ENCODE measurements at regions not wholly inside any gene's neighbourhood (a gene's known extent, or its start where the extent isn't known, plus 50 kb on each side); places are given as distances from the start of the nearest gene placed in this dataset.

- H3K4me3 ChIP-seq (ENCODE audit: low read depth, low read length), result no peak overlapping the region
- H2AFZ ChIP-seq, result no peak overlapping the region
- H3K79me2 ChIP-seq, result no peaks in the 10 kb centered on the region
- H3K27ac ChIP-seq, result no peak overlapping the region
- TF ChIP-seq CTCF (IDR thresholded peaks at IDR 0.05), result no peak
- H3K36me3 ChIP-seq (ENCODE audit: control insufficient read depth, insufficient read depth, low read length), result no peaks in the 10 kb centered on the region
- H3K4me1 ChIP-seq, result no peaks in the 10 kb centered on the region
- no peaks in the 10 kb centered on the region for H3K27me3 ChIP-seq (ENCODE audit: control insufficient read depth, insufficient read depth, low read length)
- no peak overlapping the region for H3K9ac ChIP-seq
- H3K9me3 ChIP-seq (ENCODE audit: control insufficient read depth, low read length), result no peaks in the 10 kb centered on the region
- no peak overlapping the region for H3K4me2 ChIP-seq (ENCODE audit: low read length)
These were observed 238.8 kb upstream of the PCDH20 start for GRCh38 chr13:61654481-61654880.

GRCh38 chr13:61648547-61648946 is 232.9 kb upstream of the PCDH20 start:
- no peaks in the 10 kb centered on the region for H3K4me1 ChIP-seq
- H3K9me3 ChIP-seq (ENCODE audit: control insufficient read depth, low read length), result no peaks in the 10 kb centered on the region
- no peaks in the 10 kb centered on the region for H3K36me3 ChIP-seq (ENCODE audit: control insufficient read depth, insufficient read depth, low read length)
- no peak for TF ChIP-seq CTCF (IDR thresholded peaks at IDR 0.05)
- no peak overlapping the region for H3K9ac ChIP-seq
- no peak overlapping the region for H3K4me2 ChIP-seq (ENCODE audit: low read length)
- H3K79me2 ChIP-seq, result no peaks in the 10 kb centered on the region
- no peak overlapping the region for H3K4me3 ChIP-seq (ENCODE audit: low read depth, low read length)
- H3K27ac ChIP-seq, result no peak overlapping the region
- no peak overlapping the region for H2AFZ ChIP-seq
- H3K27me3 ChIP-seq (ENCODE audit: control insufficient read depth, insufficient read depth, low read length), result no peaks in the 10 kb centered on the region

GRCh38 chr13:61612192-61612591 is 196.5 kb upstream of the PCDH20 start:
- no peak overlapping the region for H3K9ac ChIP-seq
- no peaks in the 10 kb centered on the region for H3K27me3 ChIP-seq (ENCODE audit: control insufficient read depth, insufficient read depth, low read length)
- no peak overlapping the region for H2AFZ ChIP-seq
- TF ChIP-seq CTCF (IDR thresholded peaks at IDR 0.05), result no peak
- H3K9me3 ChIP-seq (ENCODE audit: control insufficient read depth, low read length), result no peaks in the 10 kb centered on the region
- no peaks in the 10 kb centered on the region for H3K79me2 ChIP-seq
- no peak overlapping the region for H3K4me3 ChIP-seq (ENCODE audit: low read depth, low read length)
- H3K4me1 ChIP-seq, result no peaks in the 10 kb centered on the region
- no peak overlapping the region for H3K27ac ChIP-seq
- no peaks in the 10 kb centered on the region for H3K36me3 ChIP-seq (ENCODE audit: control insufficient read depth, insufficient read depth, low read length)
- H3K4me2 ChIP-seq (ENCODE audit: low read length), result no peak overlapping the region

- no peaks in the 10 kb centered on the region for H3K79me2 ChIP-seq
- H3K9ac ChIP-seq, result no peak overlapping the region
- H3K4me3 ChIP-seq (ENCODE audit: low read depth, low read length), result no peak overlapping the region
- no peak overlapping the region for H3K27ac ChIP-seq
- no peaks in the 10 kb centered on the region for H3K4me1 ChIP-seq
- no peak overlapping the region for H3K4me2 ChIP-seq (ENCODE audit: low read length)
- no peaks in the 10 kb centered on the region for H3K27me3 ChIP-seq (ENCODE audit: control insufficient read depth, insufficient read depth, low read length)
- no peak overlapping the region for H2AFZ ChIP-seq
- H3K9me3 ChIP-seq (ENCODE audit: control insufficient read depth, low read length), result no peaks in the 10 kb centered on the region
- H3K36me3 ChIP-seq (ENCODE audit: control insufficient read depth, insufficient read depth, low read length), result no peaks in the 10 kb centered on the region
- TF ChIP-seq CTCF (IDR thresholded peaks at IDR 0.05), result no peak
These were observed 192.5 kb upstream of the PCDH20 start for GRCh38 chr13:61608138-61608537.

- no peaks in the 10 kb centered on the region for H3K79me2 ChIP-seq
- H3K4me1 ChIP-seq, result no peaks in the 10 kb centered on the region
- H3K9me3 ChIP-seq (ENCODE audit: control insufficient read depth, low read length), result no peaks in the 10 kb centered on the region
- no peak overlapping the region for H3K27ac ChIP-seq
- H2AFZ ChIP-seq, result no peak overlapping the region
- no peaks in the 10 kb centered on the region for H3K27me3 ChIP-seq (ENCODE audit: control insufficient read depth, insufficient read depth, low read length)
- TF ChIP-seq CTCF (IDR thresholded peaks at IDR 0.05), result no peak
- H3K9ac ChIP-seq, result no peak overlapping the region
- no peak overlapping the region for H3K4me2 ChIP-seq (ENCODE audit: low read length)
- no peaks in the 10 kb centered on the region for H3K36me3 ChIP-seq (ENCODE audit: control insufficient read depth, insufficient read depth, low read length)
- H3K4me3 ChIP-seq (ENCODE audit: low read depth, low read length), result no peak overlapping the region
These were observed 184.8 kb upstream of the PCDH20 start for GRCh38 chr13:61600360-61601033.

Measured in parathyroid adenoma (tissue), 2 donors.